Stimulated activated CD4-positive, alpha-beta T cell treated with anti-CD3 and anti-CD28 coated beads, Interleukin-4, amount 100 ng/mL, for 4 hours (primary cell): ENCODE measurements at regions not wholly inside any gene's neighbourhood (a gene's known extent, or its start where the extent isn't known, plus 50 kb on each side); places are given as distances from the start of the nearest gene placed in this dataset.

Source experiments
- DNase-seq, 2 experiments: peaks; one replicate each; pipeline ENCODE4 v3.0.0-alpha.2; 2020

DNA sequence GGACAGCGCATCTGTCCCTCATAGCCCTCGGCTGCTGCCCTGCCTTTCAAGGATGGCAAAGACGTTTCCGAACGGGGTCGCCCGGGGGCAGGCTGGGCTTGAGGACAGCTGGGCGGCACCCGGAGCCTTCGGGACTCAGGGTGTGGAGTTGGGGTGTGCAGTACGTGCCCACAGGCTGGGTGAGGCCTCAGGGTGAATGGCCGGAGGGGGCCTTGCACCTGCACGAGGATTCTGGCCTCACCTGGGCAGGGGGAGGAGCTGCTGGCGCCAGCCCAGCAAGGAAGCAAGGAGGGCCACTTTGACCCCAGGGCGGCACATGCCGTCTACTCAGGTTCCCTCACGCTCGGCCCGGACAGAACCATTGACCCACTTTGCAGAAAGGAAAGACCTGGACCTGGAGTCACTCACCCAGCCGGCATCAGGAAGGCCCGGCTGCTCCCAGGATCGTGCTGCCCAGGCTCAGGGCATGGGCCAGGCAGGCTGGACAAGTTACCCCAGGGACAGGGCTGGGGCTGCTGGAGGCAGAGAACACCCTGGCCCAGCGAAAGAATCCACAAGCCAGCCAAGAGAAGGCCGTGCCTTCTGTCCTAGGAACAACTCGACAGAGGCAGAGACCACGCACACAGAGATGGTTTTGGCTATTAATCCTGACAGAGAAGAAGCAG, 65.1 kb upstream of the TTC34 start:
- DNase-seq: no peak

DNA sequence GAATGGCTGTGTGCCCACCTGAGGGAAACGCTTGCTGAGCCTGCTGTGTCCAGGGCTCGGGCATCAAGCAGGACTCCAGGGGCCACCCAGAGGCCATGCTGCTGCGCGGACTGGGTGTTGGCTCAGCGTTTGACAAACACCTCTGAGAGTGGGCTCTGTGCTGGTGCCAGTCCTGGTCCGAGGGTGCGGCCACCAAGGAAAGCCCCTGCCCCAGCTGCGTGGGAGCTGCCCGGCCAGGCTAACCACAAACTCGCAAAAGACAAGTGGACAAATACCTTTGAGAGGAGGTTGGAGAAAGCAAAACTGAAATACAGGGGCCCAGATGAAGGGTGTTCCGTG, 65.6 kb upstream of the TTC34 start:
- no peak for DNase-seq

DNA sequence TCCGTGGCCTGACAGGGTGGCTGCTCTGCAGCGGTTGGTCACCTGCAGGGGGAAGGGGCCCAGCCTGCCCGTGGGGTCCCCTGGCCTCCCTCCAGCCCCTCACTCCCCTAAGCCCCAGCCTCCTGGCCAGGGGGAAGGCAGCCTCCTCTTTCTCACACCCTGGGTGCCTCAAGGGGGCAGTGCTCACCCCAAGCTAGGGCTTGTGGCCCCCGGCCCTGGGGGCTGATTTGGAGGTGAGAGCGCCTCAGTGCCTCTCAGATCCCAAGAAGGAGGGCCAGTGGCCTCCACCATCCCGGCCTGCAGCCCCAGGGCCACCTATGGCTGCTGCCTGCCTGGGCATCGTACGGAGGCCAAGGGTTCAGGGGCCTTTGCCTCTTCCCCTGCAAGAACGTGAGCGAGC, 66.4 kb upstream of the TTC34 start:
- no peak for DNase-seq

DNA sequence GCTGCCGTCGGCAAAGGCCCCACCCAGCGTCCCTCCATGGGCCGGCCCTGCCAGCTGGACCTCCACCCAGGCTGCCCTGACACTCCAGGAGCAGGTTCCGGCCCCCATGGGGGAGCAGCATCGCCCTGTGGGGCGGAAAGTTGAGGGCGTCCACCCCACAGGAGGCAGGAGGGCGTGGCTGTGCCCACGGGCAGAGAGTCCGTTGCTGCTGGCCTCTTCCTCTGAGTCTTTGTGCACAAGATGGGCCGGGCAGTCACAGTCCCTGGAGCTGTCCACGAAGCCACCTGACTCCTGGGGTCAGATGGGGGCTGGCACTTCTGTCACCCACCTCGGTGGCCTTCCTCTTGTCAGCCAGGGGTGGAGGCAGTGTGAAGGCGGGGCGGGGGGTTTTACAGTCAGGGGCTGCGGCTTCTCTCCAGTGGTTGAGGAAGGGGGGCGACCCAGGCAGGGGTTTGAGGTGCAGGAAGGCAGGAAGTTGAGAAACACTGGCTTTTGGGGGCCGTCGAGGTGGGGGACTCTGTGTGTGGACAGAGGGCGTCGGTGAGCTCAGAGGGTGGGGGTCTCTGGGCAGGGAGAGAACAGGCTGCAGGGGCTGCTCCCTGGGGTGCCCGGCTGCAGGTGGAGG, 67.2 kb upstream of the TTC34 start:
- no peak for DNase-seq

DNA sequence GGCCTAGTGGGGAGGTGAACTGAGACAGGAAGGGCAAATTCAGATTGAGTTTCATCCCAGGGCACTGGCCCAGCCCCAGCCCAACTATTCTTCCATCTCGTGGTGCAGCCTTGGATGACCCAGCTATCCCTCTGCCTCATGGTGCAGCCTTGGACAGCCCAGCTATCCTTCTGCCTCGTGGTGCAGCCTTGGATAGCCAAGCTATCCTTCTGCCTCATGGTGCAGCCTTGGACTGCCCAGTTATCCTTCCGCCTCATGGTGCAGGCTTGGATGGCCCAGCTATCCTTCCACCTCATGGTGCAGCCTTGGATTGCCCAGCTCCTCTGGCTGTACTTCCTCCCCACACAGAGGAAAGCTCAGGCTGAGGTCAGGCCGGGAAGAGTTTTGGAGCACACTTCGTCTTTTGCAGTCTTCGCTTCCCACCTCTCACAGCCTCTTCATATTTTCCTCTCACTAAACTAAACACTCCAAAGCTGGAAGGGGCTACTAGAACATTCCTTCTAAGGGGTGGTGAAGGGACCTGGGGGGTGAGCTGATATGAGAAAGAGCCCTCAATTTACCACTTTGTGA, 69.8 kb upstream of the TTC34 start:
- DNase-seq: no peak

DNA sequence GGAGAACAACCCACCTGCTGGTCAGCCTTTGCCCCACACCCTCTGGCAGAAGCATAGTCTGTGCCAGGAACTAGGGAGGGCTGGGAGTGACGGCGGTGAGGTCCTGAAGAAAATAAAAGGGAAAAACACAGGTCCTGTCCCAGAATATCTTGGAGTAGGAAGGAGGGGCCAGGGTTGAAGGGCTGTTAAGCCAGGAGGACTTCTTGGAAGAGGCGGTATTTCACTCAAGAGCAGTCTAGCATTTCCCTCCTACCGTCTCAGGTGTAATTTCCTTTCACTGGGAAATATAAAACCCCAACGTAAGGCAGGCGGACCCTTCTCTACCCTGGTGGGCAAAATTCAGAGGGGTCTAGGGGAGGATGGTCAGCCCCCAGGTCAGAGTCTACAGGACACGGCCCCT, 72.7 kb upstream of the TTC34 start:
- DNase-seq: no peak

DNA sequence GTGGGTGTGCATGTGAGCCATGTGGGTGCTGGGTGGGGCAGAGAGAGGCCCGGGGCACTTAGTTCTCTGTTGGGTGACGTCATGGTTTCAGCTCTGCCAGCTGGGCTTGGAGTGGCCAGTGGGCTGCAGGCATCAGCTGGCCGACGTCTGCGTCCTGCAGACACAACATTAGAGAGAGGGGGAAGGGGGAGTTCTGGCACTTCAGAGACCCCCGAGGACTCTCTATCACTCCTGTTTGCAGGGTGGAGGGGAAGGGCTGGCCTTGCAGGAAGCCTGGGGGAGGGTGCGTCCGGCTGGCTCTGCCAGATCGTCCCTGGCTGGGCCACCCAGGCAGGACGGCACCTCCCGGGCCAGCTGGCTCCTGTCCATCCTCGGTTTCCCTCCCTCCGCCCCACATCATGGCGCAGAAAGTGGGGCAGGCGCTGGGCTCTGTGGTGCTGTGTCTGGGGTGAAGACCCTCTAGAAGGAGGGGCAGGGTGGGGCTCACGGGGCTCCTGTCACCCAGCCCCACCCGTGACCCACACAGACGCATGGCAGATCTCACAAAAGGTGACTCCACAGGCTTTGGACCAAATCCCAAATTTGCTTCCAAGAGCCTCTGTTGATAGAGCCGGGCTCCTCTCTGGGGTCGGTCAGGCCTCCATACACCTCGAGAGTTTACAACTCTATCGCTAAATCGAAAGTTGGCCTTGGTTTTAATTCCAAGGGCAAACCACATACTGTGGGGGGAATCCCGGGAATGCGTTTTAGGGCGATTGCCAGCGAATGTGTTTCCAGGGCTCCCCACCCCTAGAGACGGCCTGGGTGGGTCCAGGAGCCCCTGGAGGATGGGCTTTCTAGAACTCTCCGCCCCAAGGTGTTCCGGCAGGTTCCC, 73.4 kb upstream of the TTC34 start:
- DNase-seq: no peak

DNA sequence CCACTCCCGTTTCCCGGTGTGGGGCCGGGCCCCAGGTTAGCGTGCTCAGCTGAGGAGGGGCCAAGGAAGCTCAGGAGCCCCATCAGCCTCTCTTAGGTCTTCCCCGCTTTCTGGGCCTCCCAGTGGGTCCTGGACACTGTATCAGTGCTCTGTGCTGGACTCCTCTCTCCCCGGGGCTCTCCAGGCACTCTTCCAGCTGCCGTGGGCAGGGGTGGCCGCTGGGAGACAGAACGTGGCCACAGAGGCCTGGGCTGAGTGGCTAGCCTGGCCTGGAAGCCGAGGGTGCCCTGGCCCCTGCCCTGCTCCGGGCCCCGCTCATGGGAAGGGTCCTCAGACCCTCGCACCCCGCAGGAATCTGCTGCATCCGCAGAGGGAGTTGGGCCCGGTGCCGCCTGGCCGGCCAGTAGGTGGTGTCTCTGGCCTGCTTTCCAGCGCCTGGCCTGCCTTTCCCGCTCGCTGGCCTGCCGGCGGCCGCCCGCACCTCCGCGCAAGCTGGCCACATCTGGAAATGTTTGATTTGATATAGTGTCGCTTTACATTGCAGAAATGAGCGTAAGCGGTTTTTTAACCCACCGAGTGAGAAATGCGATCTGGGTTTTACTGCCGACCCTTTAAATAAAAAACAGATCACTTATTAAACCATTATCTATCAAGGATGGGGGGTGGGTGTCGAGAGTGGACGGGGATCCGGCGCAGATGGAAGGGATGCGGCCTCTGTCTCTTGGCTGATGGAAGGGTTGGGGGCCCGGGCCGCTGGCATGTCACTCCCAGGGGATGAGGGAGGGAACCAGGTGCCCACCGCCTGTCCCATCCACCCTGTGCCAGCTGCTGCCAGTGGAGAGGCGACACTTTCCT, 74.4 kb upstream of the TTC34 start:
- no peak for DNase-seq

DNA sequence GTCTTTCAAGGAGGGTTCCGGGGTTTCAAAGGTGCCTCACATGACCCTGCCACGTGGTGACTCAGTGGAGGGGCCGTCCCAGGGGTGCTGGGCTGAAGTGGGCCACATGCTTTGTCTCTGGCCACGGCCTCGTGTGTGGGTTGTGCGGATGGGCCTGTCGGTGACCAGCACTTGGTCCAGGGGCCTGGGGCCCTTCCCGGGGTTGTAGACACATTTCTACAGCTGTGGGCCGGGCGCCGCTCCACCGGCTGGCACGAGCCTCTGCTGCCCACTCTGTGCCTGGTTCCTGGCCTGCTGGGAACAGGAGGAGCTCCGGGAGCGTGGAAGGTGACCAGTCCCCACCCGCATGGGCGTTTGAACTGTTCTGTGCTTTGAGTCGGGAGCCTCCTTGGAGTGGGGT, 75.4 kb upstream of the TTC34 start:
- no peak for DNase-seq

DNA sequence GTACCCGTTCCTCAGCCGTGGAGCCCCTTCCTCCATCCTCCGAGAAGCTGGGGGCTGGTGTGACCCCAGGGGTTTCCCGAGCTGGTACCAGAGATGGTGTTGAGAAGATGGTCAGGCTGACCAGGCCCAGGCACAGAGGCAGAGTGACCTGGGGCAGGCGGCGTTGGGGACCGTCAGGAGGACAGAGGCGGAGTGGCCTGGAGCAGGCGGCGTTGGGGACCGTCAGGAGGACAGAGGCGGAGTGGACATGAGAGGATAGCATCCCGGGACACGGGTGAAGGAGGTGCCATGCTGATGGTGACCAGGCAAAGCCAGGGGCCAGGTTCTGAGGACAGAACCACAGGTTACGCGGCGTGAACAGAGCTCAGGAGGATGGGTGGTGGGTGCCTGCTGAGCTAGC, 75.9 kb upstream of the TTC34 start:
- DNase-seq: no peak

DNA sequence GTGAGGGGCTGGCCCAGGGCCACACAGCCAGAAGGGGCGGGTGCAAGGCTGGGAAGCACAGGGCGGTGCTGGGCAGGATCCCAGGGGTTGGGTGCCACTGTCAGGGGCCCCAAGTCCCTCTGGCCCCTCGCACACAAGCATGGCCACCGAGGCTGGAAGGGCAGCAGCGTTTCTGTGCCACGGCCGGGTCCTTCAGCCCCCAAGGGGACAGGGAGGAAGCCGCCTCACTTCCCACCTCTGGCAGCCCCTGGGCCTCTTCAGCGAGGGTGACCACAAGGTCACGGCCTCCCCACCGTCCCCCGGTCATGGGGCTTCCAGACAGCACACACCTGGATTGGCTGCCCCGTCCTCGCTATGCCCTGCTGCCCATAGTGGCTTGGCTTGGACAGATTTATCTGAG, 77.1 kb upstream of the TTC34 start:
- DNase-seq: no peak

DNA sequence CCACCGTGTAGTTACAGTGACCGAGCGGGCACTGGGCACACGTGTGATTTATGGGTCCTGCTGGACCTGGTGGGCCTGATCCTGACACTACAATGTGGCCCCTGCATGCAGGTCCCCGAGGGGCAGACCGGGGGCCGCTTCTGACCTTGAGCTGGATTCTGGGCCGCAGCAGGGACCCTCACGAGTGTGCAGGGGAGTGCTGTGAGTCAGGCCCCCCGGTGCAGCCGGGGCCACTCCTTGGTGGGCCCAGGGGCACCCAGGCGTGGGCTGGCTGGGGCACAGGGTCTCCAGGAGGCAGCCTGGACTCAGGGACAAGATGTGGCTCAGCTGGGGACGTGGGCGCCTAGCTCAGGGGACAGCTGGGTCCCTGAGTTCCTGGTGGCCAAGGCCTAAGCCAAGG, 77.5 kb upstream of the TTC34 start:
- no peak for DNase-seq

DNA sequence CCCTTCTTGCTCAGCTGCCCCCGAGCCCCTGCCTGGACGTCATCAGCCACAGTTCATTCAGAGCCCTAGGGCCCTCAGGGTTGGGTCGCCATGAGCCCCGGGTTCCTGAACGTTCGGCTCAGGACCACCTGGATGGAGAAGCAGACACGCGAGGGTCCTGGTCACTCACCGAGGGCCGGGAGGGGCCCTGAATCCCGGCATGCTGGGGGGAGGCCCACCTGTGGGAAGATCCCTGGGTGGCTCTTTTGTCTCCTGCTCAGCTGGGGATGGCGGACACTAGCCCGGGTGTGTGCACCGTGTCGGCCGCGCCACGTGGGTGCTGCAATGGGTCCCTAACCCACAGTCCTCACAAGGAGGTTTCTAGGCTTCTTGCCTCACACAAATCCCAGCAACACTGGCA, 78.1 kb upstream of the TTC34 start:
- no peak for DNase-seq

DNA sequence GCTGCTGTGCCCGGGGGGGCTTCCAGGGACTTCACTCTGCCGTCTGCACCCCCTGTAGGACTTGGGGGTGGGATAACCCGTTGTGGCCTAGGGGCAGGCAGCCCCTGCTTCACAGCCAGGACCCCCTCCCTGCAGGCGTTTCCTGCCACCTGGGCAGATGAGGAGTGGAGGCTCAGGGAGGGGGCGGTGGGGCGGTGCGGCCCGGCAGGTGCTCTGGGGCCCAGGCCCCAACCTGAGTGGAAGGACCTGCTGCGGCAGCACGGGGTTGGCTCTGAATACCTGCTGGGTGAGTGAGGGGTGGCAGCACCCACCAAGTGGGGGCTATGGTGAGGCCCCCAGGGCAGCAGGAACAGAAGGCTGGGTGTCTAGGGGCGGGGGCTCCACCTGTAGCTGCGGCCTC, 78.6 kb upstream of the TTC34 start:
- DNase-seq: no peak

DNA sequence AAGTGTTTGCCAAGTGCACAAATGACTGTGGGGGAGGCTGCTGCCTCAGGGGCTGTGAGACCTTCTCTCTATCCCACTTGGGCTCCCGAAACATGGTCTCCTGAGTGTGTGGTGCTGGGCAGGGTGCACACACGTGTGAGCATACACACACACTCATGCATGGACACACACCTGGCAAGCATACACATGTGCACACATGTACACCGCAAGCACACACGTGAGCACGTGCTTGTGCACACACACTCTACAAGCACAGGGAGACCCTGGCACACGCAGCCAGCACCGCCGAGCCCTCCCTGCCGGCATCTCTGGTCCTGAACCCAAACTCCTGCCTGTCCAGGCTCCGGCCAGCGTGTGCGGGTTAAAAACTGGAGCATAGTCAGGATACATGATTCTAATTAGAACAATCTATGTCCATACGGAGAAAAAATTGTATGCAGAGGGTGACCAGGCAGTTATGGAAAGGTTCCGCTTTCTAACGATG, 79.4 kb upstream of the TTC34 start:
- DNase-seq: no peak

DNA sequence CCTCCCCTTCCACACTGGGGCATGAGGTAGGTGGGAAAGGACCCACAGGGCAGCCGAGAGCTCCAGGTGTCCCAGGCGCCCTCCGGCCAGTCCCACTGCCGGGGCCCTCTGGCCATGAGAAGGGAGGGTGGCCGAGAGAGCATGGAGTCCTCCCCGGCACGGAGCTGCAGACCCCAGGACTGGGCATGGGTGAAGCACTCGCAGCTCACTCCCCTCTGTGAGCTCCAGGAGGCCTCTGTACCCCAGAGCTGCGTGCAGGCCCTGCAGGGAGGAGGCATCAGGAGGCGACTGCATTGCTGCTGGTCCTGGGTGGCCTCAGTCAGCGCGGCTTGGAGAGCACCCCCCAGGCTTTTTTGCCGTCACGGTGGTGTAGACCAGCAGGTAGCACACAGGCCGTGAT, 80.1 kb upstream of the TTC34 start:
- no peak for DNase-seq

DNA sequence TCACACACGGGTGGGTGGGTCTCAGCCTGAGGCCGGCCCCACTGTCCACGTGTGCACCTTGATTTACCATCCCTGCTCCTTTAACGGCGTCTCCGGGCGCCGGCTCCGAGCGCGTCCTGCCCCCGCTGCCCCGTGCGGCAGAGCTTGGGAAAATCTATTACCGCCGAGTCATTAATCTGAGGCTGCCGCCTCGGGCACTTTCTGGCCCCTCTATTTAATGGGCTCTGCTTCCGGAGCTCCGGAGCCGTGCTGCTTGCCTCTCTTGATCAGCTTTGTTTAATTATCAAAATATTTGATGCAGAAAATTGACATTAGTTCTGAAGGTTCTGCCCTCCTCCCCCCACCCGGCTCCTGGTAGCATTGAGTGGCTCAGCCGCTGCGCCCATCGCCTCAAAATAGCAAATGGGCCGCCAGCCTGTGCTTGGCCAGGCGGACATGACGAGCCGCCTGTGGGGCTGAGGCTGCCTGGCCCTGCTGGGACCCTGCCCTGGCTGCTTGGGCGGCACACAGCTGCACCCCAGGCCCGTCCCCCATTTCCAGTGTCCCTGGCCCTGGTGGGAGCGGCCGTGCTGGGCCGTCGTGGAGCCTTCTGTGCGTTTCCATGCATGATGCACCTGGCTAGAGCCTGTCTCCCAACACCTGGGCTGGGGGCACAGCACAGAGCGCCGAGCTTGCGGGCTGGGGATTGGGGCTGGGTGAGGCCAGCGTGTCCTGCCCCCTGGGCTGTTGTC, 81.6 kb upstream of the TTC34 start:
- no peak for DNase-seq

DNA sequence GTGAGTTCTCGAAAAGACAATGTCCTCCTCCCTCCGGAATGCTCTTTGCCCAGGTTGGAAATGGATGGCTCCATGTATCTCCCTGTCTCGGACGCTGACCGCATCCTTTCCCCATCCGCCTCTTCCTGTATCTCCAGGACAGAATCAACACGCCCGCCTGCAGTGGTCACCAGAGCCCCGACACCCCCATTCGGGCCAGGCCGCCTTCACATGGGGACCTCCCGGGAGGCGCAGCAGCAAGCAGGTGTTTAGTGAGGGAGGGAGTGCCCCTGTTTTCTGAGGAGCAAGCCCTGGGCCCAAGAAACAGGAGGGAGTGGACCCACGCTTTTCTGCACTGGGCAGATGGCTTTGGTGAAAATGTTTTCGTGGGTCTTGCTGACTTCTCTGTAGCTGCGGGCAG, 83.5 kb upstream of the TTC34 start:
- no peak for DNase-seq

DNA sequence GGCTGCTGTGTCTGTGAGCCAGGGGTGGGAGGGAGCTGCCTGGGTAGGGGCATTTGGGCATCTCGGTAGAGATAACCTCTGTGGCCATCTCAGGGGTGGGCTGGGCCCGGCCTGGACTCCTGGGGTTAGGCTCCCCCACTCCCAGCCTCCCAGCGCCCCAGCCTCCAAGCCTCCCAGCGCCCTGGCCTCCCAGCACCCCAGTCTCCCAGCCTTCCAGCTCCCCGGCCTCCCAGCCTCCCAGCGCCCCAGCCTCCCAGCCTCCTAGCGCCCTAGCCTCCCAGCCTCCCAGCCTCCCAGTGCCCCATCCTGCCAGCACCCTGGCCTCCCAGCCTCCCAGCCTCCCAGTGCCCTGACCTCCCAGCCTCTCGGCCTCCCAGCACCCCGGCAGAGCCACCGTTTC, 85.1 kb upstream of the TTC34 start:
- no peak for DNase-seq

DNA sequence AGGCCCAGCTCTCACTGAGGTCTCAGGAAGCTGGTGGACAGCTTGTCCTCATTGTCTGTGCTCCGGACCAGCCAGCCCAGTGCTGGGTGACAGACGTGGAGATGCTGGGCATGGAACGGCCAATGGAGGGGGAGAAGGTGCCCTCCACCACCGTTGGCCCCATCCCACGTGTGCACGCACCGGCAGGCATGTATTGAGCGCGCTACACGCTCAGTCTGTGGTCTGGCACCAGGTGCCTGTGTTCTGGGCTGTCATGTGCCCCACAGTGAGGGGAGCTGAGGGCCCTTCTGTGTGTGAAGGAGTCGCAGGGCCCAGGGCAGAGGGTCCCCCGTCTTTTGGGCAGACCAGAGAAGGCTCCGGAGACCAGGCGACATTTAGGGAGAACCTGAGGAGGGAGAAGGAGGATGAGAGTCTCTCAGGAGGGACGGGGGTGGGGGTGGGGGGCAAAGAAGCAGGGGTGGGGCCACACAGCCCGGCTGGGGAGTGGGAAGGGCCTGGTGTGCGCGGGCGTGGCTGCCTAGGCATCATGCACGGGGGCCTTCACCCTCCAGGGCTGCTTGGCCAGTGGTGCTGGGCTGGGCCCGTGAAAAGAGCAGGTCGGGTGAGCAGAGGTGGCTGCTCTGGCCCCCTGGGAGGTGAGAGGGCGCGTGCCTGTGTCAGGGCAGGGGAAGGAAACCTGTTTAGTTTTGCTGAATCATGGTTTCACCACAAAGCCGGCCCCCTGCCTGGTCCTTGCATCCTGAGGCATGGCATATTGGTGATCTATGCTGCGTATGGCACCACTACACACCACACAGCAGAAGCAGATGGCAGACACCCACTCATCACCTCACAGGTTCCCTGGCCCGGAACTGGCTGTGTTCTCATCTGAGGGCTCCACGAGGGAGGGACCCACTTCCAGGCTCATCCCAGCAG, 86.7 kb upstream of the TTC34 start:
- DNase-seq: no peak

DNA sequence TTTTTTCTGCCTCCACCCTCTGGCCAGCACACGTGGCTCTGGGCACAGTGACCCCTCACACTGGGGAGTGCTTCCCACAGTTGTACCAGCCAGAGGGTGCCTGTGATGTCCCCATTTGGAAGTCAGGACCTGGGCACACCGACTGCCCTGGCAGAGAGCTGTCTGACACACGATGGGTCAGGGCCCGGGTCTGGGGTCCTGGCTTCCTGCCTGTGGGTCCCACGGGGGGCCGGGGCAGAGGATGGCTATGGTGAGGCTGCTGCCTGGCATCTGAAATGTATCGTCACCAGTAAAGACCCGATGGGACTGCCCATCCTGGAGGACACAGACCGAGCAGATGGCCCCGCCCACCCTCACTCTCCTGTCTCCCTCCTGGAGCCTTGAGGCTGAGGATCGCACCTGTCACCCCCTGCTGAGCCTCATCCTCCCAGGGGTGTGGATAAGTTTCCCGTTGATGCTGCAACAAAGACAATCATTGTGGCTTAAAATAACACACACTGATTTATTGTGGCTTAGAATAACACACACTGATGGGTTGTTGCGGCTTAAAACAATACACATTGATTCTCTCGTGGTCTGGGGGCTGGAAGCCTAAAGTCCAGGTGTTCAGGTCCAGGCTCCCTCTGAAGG, 88.8 kb upstream of the TTC34 start:
- DNase-seq: no peak
